OCI-LY1 (cell line): ENCODE measurements at regions not wholly inside any gene's neighbourhood (a gene's known extent, or its start where the extent isn't known, plus 50 kb on each side); places are given as distances from the start of the nearest gene placed in this dataset.

ENCODE experiments used
- H2AFZ ChIP-seq: fragments of 200-600 bp; sonication (generic), shearing (Covaris generic); 2 replicates; pipeline ENCODE4 v1.6.0; 2014; ENCODE audit warnings: antibody characterized with exemption, mild to moderate bottlenecking, low read length
- H3F3A ChIP-seq: fragments of 200-600 bp; sonication (generic), shearing (Covaris generic); 2 replicates; pipeline ENCODE4 v1.6.0; 2014; ENCODE audit warnings: mild to moderate bottlenecking, antibody characterized with exemption, low read length, moderate library complexity; ENCODE audit not compliant: insufficient read depth
- H3K27ac ChIP-seq: fragments of 200-600 bp; sonication (generic); 2 replicates; pipeline ENCODE4 v1.5.1; 2014; ENCODE audit warnings: low read length, mixed run types, mild to moderate bottlenecking, low read depth; ENCODE audit not compliant: poor library complexity, severe bottlenecking
- H3K27me3 ChIP-seq: fragments of 200-600 bp; sonication (generic); 2 replicates; pipeline ENCODE4 v1.6.0; 2014; ENCODE audit warnings: antibody characterized with exemption, mild to moderate bottlenecking, low read length, moderate library complexity; ENCODE audit not compliant: insufficient read depth
- H3K36me3 ChIP-seq: fragments of 200-600 bp; sonication (generic); 2 replicates; pipeline ENCODE4 v1.6.1; 2014; ENCODE audit warnings: mild to moderate bottlenecking, antibody characterized with exemption, low read length, moderate library complexity, mixed read lengths; ENCODE audit not compliant: insufficient read depth
- H3K4me1 ChIP-seq: fragments of 200-600 bp; sonication (generic); 2 replicates; pipeline ENCODE4 v1.5.1; 2014; ENCODE audit warnings: mild to moderate bottlenecking, low read length, moderate library complexity; ENCODE audit not compliant: insufficient read depth, severe bottlenecking
- H3K4me2 ChIP-seq: fragments of 200-600 bp; sonication (generic), shearing (Covaris generic); 2 replicates; pipeline ENCODE4 v1.6.1; 2014; ENCODE audit warnings: low read length
- H3K4me3 ChIP-seq: fragments of 200-600 bp; sonication (generic); 2 replicates; pipeline ENCODE4 v1.5.1; 2014; ENCODE audit warnings: low read length, low read depth, mild to moderate bottlenecking, mixed read lengths; ENCODE audit not compliant: poor library complexity, severe bottlenecking
- H3K79me2 ChIP-seq: fragments of 200-600 bp; shearing (Covaris generic); 2 replicates; pipeline ENCODE4 v1.6.1; 2016; ENCODE audit warnings: mixed run types, low read length, mixed read lengths; ENCODE audit not compliant: insufficient read depth
- H3K9ac ChIP-seq: fragments of 200-600 bp; sonication (generic), shearing (Covaris generic); 2 replicates; pipeline ENCODE4 v1.6.1; 2014; ENCODE audit warnings: mild to moderate bottlenecking, low read length, mixed read lengths
- H3K9me2 ChIP-seq: fragments of 200-600 bp; sonication (generic), shearing (Covaris generic); 2 replicates; pipeline ENCODE4 v1.6.1; 2014; ENCODE audit warnings: low read depth, mild to moderate bottlenecking, low read length, mixed read lengths
- H3K9me3 ChIP-seq: fragments of 200-600 bp; shearing (Covaris generic); 2 replicates; pipeline ENCODE4 v1.6.1; 2014; ENCODE audit warnings: low read length, mixed read lengths
- H4K20me1 ChIP-seq: fragments of 200-600 bp; sonication (generic), shearing (Covaris generic); 2 replicates; pipeline ENCODE4 v1.6.0; 2016; ENCODE audit warnings: mild to moderate bottlenecking, low read length; ENCODE audit not compliant: insufficient read depth
- EZH2 ChIP-seq: fragments of 200-600 bp; sonication (generic), shearing (Covaris generic); IDR thresholded peaks from 2 replicates; pipeline ENCODE4 v1.8.0; 2017; ENCODE audit warnings: borderline replicate concordance, mixed run types, mild to moderate bottlenecking, antibody characterized with exemption, low read length, moderate library complexity, mixed read lengths
- TF ChIP-seq, protein P1 (sequence below): fragments of 200-600 bp; sonication (generic), shearing (Covaris generic); IDR thresholded peaks from 2 replicates; pipeline ENCODE4 v1.5.1; 2017; ENCODE audit warnings: mild to moderate bottlenecking, antibody characterized with exemption, low read length, moderate library complexity, mixed read lengths

DNA sequence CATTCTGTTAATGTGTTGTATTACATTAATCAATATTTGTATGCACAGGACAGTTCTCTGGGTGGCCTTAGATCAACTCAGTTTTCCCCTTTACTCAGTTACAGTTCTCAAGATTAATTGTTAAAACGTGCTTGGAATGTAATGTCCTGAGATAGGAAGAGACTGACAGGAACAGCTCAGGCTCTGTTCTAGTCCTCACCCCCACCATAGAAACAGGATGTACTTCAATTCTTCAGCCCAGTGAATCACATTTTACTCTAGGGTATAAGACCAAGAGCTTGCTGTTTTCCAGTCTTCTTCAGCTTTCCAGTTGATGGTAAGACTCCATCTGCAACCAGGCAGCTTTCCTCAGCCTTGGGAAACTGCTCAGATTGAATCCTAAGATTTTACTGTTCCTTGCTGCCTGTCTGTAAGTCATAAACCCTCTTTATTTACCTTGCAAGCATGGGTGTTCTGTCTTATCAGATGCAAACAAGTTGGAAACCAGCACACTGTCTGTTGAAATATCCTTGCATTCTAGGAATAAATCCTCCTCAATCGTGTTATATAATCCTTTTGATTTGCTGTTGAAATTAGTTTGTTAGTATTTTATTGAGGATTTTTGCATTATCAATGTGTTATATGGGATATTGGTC is 836.9 kb upstream of the PCDH9 start:
- H3K27me3 ChIP-seq = no peaks in the 10 kb centered on the region
- H3F3A ChIP-seq = no peaks in the 10 kb centered on the region
- no peaks in the 10 kb centered on the region for H3K79me2 ChIP-seq
- no peaks in the 10 kb centered on the region for H3K9me3 ChIP-seq
- no peaks in the 10 kb centered on the region for H3K36me3 ChIP-seq
- no peak overlapping the region for H2AFZ ChIP-seq
- H3K27ac ChIP-seq = no peak overlapping the region
- TF ChIP-seq, protein P1, sequence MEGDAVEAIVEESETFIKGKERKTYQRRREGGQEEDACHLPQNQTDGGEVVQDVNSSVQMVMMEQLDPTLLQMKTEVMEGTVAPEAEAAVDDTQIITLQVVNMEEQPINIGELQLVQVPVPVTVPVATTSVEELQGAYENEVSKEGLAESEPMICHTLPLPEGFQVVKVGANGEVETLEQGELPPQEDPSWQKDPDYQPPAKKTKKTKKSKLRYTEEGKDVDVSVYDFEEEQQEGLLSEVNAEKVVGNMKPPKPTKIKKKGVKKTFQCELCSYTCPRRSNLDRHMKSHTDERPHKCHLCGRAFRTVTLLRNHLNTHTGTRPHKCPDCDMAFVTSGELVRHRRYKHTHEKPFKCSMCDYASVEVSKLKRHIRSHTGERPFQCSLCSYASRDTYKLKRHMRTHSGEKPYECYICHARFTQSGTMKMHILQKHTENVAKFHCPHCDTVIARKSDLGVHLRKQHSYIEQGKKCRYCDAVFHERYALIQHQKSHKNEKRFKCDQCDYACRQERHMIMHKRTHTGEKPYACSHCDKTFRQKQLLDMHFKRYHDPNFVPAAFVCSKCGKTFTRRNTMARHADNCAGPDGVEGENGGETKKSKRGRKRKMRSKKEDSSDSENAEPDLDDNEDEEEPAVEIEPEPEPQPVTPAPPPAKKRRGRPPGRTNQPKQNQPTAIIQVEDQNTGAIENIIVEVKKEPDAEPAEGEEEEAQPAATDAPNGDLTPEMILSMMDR = no peak
- TF ChIP-seq EZH2 = no peak
- H3K4me3 ChIP-seq = no peak overlapping the region
- H3K4me2 ChIP-seq = no peak overlapping the region
- H3K4me1 ChIP-seq = no peaks in the 10 kb centered on the region
- no peak overlapping the region for H3K9ac ChIP-seq
- H3K9me2 ChIP-seq = no peaks in the 10 kb centered on the region; the same call in 1 of the 2 replicates
- no peaks in the 10 kb centered on the region for H4K20me1 ChIP-seq

DNA sequence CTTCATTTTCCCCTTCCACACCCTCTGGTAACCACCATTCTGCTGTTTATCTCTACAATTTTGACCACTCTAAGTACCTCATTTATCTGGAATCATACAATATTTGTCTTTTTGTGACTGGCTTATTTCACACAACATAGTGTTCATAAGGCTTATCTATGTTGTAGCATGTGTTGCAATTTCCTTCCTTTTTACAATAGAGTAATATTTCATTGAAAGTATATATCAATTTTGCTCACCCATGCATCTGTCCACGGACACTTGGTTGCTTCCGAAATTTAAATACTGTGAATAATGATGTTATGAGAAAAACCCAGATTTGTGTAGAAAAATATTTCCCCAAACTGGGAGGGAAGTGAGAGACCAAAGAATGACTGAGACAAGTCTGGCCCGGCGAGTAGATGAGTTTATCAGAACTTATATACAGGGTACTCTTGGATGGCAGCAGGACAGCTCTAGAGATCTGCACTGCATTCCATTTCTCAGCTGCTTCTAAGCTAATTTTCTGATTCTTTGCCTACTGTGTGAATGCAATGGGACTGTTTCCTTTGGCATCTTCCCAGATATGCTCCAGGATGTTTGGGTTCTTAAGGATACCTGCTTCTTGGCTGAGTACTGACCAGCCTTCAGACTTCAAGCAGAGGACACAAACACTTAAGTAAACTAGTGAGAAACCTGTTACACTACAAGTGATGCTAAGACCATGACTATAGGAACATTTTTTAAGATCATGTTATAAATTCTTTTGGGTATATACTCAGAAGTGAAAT is 834.0 kb upstream of the PCDH9 start:
- TF ChIP-seq, protein P1 = no peak
- no peak for TF ChIP-seq EZH2
- H3K9me2 ChIP-seq = no peaks in the 10 kb centered on the region
- H3K79me2 ChIP-seq = no peaks in the 10 kb centered on the region
- H2AFZ ChIP-seq = no peak overlapping the region
- H4K20me1 ChIP-seq = no peaks in the 10 kb centered on the region
- H3K36me3 ChIP-seq = no peaks in the 10 kb centered on the region
- no peaks in the 10 kb centered on the region for H3K9me3 ChIP-seq
- H3K27ac ChIP-seq = no peak overlapping the region
- H3K4me2 ChIP-seq = no peak overlapping the region
- no peaks in the 10 kb centered on the region for H3K27me3 ChIP-seq
- no peak overlapping the region for H3K9ac ChIP-seq
- H3K4me3 ChIP-seq = no peak overlapping the region
- H3K4me1 ChIP-seq = no peaks in the 10 kb centered on the region
- H3F3A ChIP-seq = no peaks in the 10 kb centered on the region

DNA sequence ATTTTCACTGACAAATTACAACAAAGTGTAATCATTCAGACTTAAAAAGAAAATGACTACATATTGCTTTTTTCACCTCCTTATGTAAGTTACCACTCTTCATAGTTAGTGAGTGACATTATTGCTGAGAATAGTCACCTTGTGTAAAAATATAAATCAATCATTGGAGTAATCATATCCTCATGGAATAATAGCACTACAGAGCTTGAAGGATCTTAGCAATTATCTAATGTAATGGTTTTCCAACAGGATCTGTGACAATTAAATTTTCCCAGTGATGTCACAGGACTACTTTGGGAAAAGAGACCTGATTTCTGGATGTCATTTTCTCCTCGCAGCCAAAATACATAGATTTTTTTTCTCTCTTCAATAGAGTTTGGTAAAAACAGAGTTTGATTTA is 833.0 kb upstream of the PCDH9 start:
- H3K4me1 ChIP-seq = no peaks in the 10 kb centered on the region
- H3K4me2 ChIP-seq = no peak overlapping the region
- no peaks in the 10 kb centered on the region for H4K20me1 ChIP-seq
- no peak overlapping the region for H2AFZ ChIP-seq
- H3K9me3 ChIP-seq = no peaks in the 10 kb centered on the region
- no peaks in the 10 kb centered on the region for H3K79me2 ChIP-seq
- H3K9me2 ChIP-seq = no peaks in the 10 kb centered on the region
- no peak overlapping the region for H3K27ac ChIP-seq
- no peaks in the 10 kb centered on the region for H3K36me3 ChIP-seq
- H3K27me3 ChIP-seq = no peaks in the 10 kb centered on the region
- TF ChIP-seq, protein P1 = no peak
- TF ChIP-seq EZH2 = no peak
- no peak overlapping the region for H3K9ac ChIP-seq
- no peaks in the 10 kb centered on the region for H3F3A ChIP-seq
- no peak overlapping the region for H3K4me3 ChIP-seq
